ENCODE measurements at regions not wholly inside any gene's neighbourhood (a gene's known extent, or its start where the extent isn't known, plus 50 kb on each side); places are given as distances from the start of the nearest gene placed in this dataset.

DNA sequence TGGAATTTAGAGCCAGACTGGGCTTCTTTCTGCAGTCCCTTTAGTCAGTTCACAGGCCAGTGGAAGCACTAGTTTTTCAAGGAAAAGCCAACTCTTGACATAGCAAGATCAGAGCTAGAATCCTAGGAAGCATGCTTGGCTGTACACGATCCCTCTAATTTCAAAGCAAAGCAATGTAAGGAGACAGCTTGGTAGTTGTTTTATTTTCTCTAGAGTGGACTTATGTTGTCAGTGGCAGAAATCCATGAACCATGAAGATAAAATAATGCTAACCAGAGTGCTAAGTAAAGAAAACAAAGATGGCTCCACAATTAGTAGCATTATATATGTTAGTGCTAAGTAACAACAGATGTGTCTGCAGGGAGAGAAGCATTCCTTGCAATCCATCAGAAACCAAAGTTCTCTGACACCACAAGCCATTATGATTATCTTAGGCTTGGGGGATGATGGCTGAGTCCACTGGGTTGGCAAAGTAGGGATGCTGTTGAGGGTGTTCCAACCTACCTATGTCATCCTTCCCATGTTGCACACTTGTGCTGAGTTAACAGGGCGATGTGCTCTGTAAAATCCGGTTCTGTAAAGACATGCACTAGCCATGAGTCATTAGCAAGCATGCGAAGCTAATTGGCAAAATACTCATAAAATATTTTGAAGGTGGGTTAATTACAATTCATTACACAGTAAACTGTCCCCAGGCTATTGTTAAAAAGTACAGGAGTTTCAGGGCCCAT, 115.2 kb downstream of the BMP2 start:
- no CpG with 5 or more reads among the region's 4 CpGs for WGBS (ENCODE audit: insufficient coverage)
- DNase-seq: no peak
- no peaks in the 10 kb centered on the region for H3K36me3 ChIP-seq (ENCODE audit: control insufficient read depth, insufficient read depth, low read length)
- peaks cover 5% of the 10 kb centered on the region for H3K4me1 ChIP-seq (ENCODE audit: control insufficient read depth, insufficient read depth, low read length)
- no peak overlapping the region for H3K27ac ChIP-seq (ENCODE audit: low read length)
- H3K27me3 ChIP-seq (ENCODE audit: control insufficient read depth, insufficient read depth, low read length): no peaks in the 10 kb centered on the region
- H3K4me3 ChIP-seq (ENCODE audit: low read length): no peak overlapping the region
- no peaks in the 10 kb centered on the region for H3K9me3 ChIP-seq (replicated peaks; ENCODE audit: control insufficient read depth, low read depth, low read length)

DNA sequence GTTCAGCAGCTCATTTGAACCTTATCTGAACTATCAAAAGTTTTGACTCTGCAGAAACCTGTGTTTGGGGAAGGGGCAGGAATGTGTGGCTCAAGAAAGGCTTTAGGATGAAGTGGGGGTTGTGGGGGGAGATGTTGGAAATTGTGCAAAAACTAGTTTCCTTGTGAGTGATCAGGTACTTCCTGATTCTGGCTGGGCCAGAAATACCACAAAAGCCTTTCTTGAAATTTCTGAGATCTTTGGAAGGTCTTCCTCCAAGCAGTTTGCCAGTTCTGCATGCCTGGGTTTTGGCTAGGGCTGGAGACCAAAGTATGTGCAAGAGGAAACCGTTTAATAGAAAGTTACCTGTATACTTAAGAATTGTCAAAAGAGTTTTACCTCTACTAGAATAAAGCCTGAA, 116.6 kb downstream of the BMP2 start:
- no CpG with 5 or more reads among the region's 1 CpG for WGBS (ENCODE audit: insufficient coverage)
- no peak overlapping the region for H3K27ac ChIP-seq (ENCODE audit: low read length)
- H3K36me3 ChIP-seq (ENCODE audit: control insufficient read depth, insufficient read depth, low read length): no peaks in the 10 kb centered on the region
- peaks cover 5% of the 10 kb centered on the region for H3K4me1 ChIP-seq (ENCODE audit: control insufficient read depth, insufficient read depth, low read length)
- H3K9me3 ChIP-seq (replicated peaks; ENCODE audit: control insufficient read depth, low read depth, low read length): no peaks in the 10 kb centered on the region
- H3K27me3 ChIP-seq (ENCODE audit: control insufficient read depth, insufficient read depth, low read length): no peaks in the 10 kb centered on the region
- DNase-seq: no peak
- H3K4me3 ChIP-seq (ENCODE audit: low read length): no peak overlapping the region

DNA sequence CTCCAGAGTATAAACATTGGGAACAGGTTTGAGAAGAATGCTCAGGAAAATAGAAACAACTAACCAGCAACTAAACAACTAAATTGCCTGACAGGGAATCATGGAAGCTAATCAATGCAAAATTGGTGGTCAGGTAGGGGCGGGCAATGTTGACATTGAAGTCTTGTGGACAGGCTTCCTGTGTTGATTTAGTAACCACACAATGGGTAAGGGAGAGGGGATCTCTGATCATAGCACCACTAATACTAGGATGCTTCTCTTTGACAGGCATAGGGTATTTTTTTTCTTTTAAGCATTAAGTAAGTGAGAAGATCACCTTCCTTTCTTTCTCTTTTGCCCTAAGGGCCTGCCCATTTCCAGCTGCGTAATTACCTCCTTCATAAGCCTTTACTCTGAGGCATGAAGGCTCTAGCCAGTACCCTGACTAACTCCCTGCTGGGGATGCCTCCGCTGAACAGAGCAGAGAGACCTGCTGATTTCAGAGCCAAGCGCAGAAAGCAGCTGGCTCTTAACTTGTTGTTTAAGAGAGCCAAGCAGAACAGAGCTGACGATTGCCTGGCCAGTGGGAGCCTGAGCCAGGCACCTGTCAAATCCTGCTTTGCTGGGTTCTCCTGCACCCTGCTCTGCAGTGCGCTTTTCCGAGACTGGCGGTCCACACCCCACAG, 118.7 kb downstream of the BMP2 start:
- DNase-seq: peak; percentile 61
- WGBS (ENCODE audit: insufficient coverage): 34% methylated on average over 6 of the region's 8 CpGs
- H3K27me3 ChIP-seq (ENCODE audit: control insufficient read depth, insufficient read depth, low read length): no peaks in the 10 kb centered on the region
- peaks cover 5% of the 10 kb centered on the region for H3K4me1 ChIP-seq (ENCODE audit: control insufficient read depth, insufficient read depth, low read length)
- H3K9me3 ChIP-seq (replicated peaks; ENCODE audit: control insufficient read depth, low read depth, low read length): no peaks in the 10 kb centered on the region
- H3K36me3 ChIP-seq (ENCODE audit: control insufficient read depth, insufficient read depth, low read length): no peaks in the 10 kb centered on the region
- no peak overlapping the region for H3K4me3 ChIP-seq (ENCODE audit: low read length)
- no peak overlapping the region for H3K27ac ChIP-seq (ENCODE audit: low read length)

DNA sequence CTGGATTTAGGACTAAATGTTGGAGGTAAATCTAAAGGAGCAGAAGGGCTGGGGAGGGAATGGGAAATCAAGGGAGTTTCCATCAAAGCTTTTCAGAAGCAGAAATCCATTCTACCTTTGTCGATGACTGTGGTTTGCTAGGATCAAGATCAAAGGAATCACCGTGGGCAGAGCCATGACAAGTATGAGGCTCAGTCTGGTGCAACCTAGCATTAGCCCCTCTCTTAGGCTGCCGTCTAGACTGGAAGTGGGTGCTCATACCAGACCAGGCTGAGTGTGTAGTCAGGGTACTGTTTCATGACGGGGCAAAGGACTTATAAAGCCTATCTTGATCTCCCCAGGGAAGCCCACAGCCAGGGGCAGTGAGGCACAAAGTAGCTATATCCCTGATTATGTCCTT, 120.5 kb downstream of the BMP2 start:
- Histone ChIP-seq H3K9me3 (replicated peaks; ENCODE audit: control insufficient read depth, low read depth, low read length) (no peaks in the 10 kb centered on the region), H3K4me1 (ENCODE audit: control insufficient read depth, insufficient read depth, low read length) (peaks cover 5% of the 10 kb centered on the region), H3K27ac (ENCODE audit: low read length) (no peak overlapping the region), H3K36me3 (ENCODE audit: control insufficient read depth, insufficient read depth, low read length) (no peaks in the 10 kb centered on the region), H3K27me3 (ENCODE audit: control insufficient read depth, insufficient read depth, low read length) (no peaks in the 10 kb centered on the region), H3K4me3 (ENCODE audit: low read length) (no peak overlapping the region)
- DNase-seq: no peak
- 33% methylated on average over 2 of the region's 4 CpGs for WGBS (ENCODE audit: insufficient coverage)

DNA sequence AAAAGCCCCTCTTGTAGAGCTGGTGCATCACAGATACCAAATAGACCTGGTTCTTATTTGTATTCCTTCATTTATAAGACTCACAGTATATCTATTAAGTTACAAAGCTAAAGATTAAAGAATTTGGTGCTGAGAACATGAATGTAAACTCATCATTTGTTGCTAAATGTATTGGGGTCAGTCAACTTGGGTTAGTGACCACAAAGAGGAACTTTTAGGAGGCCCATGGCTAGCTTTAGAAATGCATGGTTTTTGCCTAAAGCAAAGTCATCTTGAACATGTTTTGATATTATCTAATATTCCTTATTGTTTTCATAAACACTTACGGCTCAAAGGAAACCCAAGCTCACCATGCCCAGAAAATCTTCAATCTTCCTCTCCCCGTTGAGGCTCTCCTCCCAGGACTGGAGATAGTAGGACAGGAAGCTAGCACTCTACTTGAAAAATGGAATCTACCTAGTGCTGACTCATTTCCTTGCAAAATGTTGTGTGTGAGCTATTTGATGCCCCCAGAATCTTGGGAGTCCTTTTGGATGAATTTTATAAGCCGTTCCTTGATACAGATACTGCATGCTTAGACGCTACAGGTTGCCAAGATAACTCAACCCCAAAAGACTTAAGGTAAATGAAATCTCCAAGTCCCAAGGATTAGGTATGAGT, 121.4 kb downstream of the BMP2 start:
- H3K4me1 ChIP-seq (ENCODE audit: control insufficient read depth, insufficient read depth, low read length): peaks cover 5% of the 10 kb centered on the region
- H3K36me3 ChIP-seq (ENCODE audit: control insufficient read depth, insufficient read depth, low read length): no peaks in the 10 kb centered on the region
- no peak overlapping the region for H3K27ac ChIP-seq (ENCODE audit: low read length)
- H3K27me3 ChIP-seq (ENCODE audit: control insufficient read depth, insufficient read depth, low read length): no peaks in the 10 kb centered on the region
- H3K4me3 ChIP-seq (ENCODE audit: low read length): no peak overlapping the region
- no peaks in the 10 kb centered on the region for H3K9me3 ChIP-seq (replicated peaks; ENCODE audit: control insufficient read depth, low read depth, low read length)
- DNase-seq: no peak
- 83% methylated on average over 1 of the region's 4 CpGs for WGBS (ENCODE audit: insufficient coverage)

DNA sequence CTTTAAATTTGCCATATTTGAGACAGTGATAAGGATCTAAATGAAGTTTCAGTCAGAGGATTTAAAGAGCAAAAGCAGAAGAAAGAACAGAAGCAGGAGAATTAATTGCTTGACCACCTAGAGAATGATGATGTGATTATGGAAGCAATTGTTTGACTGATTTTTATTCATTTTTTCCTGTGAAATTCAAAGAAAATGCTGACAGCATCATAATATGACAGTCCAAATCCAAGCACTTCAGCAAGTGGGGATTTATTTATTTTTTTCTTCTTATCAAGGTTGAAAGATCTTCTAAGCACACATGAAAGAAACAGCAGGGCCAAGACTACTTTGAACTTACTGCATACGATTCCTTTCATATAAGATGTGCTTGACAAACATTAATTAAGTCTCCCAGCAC, 125.2 kb downstream of the BMP2 start:
- no peak for DNase-seq
- Histone ChIP-seq H3K27ac (ENCODE audit: low read length) (no peak overlapping the region), H3K36me3 (ENCODE audit: control insufficient read depth, insufficient read depth, low read length) (no peaks in the 10 kb centered on the region), H3K4me3 (ENCODE audit: low read length) (no peak overlapping the region), H3K9me3 (replicated peaks; ENCODE audit: control insufficient read depth, low read depth, low read length) (no peaks in the 10 kb centered on the region), H3K27me3 (ENCODE audit: control insufficient read depth, insufficient read depth, low read length) (no peaks in the 10 kb centered on the region), H3K4me1 (ENCODE audit: control insufficient read depth, insufficient read depth, low read length) (no peaks in the 10 kb centered on the region)
- WGBS (ENCODE audit: insufficient coverage): no CpG with 5 or more reads among the region's 1 CpG

DNA sequence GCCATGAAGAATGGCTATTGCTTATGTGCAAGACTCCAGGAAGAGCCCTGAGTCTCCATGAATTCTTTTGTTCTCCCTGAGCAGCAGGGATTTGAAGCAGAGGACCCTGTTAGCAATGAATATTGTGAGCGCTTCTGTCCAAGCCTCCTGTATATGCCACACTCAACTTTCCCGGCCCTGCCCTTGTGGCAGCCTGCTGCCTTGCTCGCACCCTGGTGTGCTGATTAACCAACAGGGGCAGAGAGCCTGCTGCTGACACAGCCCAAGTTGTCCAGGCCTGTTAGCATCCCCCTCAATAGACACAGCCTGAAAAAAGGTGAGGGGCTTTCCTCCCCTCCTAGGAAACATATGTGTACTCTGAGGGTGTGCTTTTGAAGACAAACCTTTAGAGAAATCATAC, 131.4 kb downstream of the BMP2 start:
- Histone ChIP-seq H3K9me3 (replicated peaks; ENCODE audit: control insufficient read depth, low read depth, low read length) (no peaks in the 10 kb centered on the region), H3K4me3 (ENCODE audit: low read length) (no peak overlapping the region), H3K27ac (ENCODE audit: low read length) (no peak overlapping the region), H3K4me1 (ENCODE audit: control insufficient read depth, insufficient read depth, low read length) (no peaks in the 10 kb centered on the region), H3K27me3 (ENCODE audit: control insufficient read depth, insufficient read depth, low read length) (no peaks in the 10 kb centered on the region), H3K36me3 (ENCODE audit: control insufficient read depth, insufficient read depth, low read length) (no peaks in the 10 kb centered on the region)
- 80% methylated on average over 1 of the region's 3 CpGs for WGBS (ENCODE audit: insufficient coverage)
- no peak for DNase-seq

DNA sequence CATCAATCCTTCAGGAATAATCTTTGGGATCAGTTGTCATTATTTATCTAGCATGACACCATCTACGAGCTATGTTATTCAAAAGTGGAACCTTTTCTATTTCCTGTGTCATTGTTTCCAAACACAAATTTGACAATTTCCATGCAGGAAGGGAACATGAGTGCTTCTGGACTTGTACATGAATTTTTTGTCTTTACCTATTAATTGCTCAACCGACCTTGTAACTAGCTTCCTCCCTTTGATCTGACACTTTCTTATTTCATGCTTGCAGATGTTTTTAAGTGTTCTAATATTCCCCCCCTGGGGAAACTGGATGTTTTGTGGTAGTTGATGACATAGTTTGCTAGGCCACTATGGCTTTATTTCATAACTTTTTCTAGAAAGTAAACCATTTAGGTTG, 139.4 kb downstream of the BMP2 start:
- no CpG with 5 or more reads among the region's 2 CpGs for WGBS (ENCODE audit: insufficient coverage)
- DNase-seq: no peak
- no peaks in the 10 kb centered on the region for H3K36me3 ChIP-seq (ENCODE audit: control insufficient read depth, insufficient read depth, low read length)
- H3K27me3 ChIP-seq (ENCODE audit: control insufficient read depth, insufficient read depth, low read length): no peaks in the 10 kb centered on the region
- H3K27ac ChIP-seq (ENCODE audit: low read length): no peak overlapping the region
- H3K4me3 ChIP-seq (ENCODE audit: low read length): no peak overlapping the region
- no peaks in the 10 kb centered on the region for H3K4me1 ChIP-seq (ENCODE audit: control insufficient read depth, insufficient read depth, low read length)
- H3K9me3 ChIP-seq (replicated peaks; ENCODE audit: control insufficient read depth, low read depth, low read length): no peaks in the 10 kb centered on the region

DNA sequence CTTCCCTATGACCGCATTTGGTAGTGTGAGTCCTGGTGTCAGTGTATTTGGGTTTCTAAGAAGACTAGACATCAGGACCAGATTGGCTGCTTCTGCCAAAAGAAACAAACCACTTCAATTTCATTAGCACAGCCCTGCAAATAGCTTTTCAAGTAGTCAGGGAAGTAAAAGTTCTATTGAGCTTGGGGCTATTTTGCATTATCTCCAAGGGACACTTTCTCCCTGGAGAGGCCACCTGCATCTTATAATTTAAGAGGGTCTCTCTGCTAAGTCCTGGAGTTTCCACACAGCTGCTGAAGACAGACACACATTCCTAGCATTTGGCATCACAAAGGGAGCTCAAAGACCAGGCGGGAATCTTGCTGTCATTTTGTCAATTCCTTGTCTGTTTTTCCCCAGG, 141.2 kb downstream of the BMP2 start:
- DNase-seq: peak; percentile 28
- WGBS (ENCODE audit: insufficient coverage): no CpG with 5 or more reads among the region's 2 CpGs

DNA sequence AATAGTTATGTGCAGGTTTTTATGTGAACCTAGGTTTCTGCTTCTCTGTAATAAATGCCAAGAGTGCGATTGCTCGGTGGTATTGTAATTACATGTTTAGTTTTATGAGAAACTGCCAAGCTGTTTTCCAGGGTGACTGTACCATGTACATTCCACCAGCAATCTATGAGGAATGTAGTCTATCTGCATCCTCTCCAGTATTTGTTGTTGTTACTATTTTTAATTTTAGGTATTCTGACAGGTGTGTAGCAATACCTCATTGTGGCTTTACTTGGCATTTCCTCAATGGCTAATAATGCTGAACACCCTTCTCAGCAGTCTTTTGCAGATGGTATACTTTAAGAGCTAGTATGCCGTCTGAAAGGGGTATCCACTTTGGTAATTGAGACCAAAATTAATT, 142.1 kb downstream of the BMP2 start:
- no peak overlapping the region for H3K27ac ChIP-seq (ENCODE audit: low read length)
- no peak for DNase-seq
- no peaks in the 10 kb centered on the region for H3K36me3 ChIP-seq (ENCODE audit: control insufficient read depth, insufficient read depth, low read length)
- no peaks in the 10 kb centered on the region for H3K27me3 ChIP-seq (ENCODE audit: control insufficient read depth, insufficient read depth, low read length)
- no CpG with 5 or more reads among the region's 3 CpGs for WGBS (ENCODE audit: insufficient coverage)
- H3K9me3 ChIP-seq (replicated peaks; ENCODE audit: control insufficient read depth, low read depth, low read length): no peaks in the 10 kb centered on the region
- H3K4me3 ChIP-seq (ENCODE audit: low read length): no peak overlapping the region
- no peaks in the 10 kb centered on the region for H3K4me1 ChIP-seq (ENCODE audit: control insufficient read depth, insufficient read depth, low read length)

More for the DNA sequence above, 141.2 kb downstream of the BMP2 start:
- Histone ChIP-seq H3K4me1 (ENCODE audit: control insufficient read depth, insufficient read depth, low read length) (no peaks in the 10 kb centered on the region), H3K4me3 (ENCODE audit: low read length) (no peak overlapping the region), H3K27me3 (ENCODE audit: control insufficient read depth, insufficient read depth, low read length) (no peaks in the 10 kb centered on the region), H3K9me3 (replicated peaks; ENCODE audit: control insufficient read depth, low read depth, low read length) (no peaks in the 10 kb centered on the region), H3K27ac (ENCODE audit: low read length) (no peak overlapping the region), H3K36me3 (ENCODE audit: control insufficient read depth, insufficient read depth, low read length) (no peaks in the 10 kb centered on the region)
